Vagina (tissue), 2 donors: ENCODE measurements at regions not wholly inside any gene's neighbourhood (a gene's known extent, or its start where the extent isn't known, plus 50 kb on each side); places are given as distances from the start of the nearest gene placed in this dataset.

Source experiments
- CTCF ChIP-seq, 3 experiments: fragments of 450-650 bp in 2 of 3; fragments of 200-600 bp in 1 of 3; sonication (generic) in 1 of 3; IDR thresholded peaks; one replicate each; pipeline ENCODE4 v1.5.1; 2017 to 2019; ENCODE audit warnings: antibody characterized with exemption in 3 of 3, mild to moderate bottlenecking in 2 of 3, moderate library complexity in 2 of 3
- POLR2A ChIP-seq, 2 donors: fragments of 450-650 bp; IDR thresholded peaks; one replicate each; pipeline ENCODE4 v1.6.1; 2017; ENCODE audit warnings: antibody characterized with exemption in 2 of 2, mild to moderate bottlenecking in 2 of 2, moderate library complexity in 2 of 2
- POLR2AphosphoS5 ChIP-seq, 2 donors: sonication (generic); formaldehyde crosslinking; IDR thresholded peaks; one replicate each; pipeline ENCODE4 v1.9.0; 2017; ENCODE audit warnings: antibody characterized with exemption in 2 of 2, mild to moderate bottlenecking in 2 of 2, low read depth in 1 of 2; ENCODE audit not compliant: insufficient read depth in 1 of 2

GRCh38 chr2:80852808-80853139 is 548.2 kb upstream of the LRRTM1 start:
- no peak for TF ChIP-seq CTCF (IDR thresholded peaks at IDR 0.05)
- TF ChIP-seq POLR2A (IDR thresholded peaks at IDR 0.05), result no peak
- TF ChIP-seq POLR2AphosphoS5 (IDR thresholded peaks at IDR 0.05; ENCODE audit: insufficient read depth in 1 of 2, low read depth in 1 of 2), result no peak
